GM18858 (cell line): ENCODE measurements at regions not wholly inside any gene's neighbourhood (a gene's known extent, or its start where the extent isn't known, plus 50 kb on each side); places are given as distances from the start of the nearest gene placed in this dataset.

ENCODE experiments used
- ATAC-seq: cut with Tn5 transposase; IDR thresholded peaks from one replicate; pipeline ENCODE4 v1.9.1; 2021; ENCODE audit not compliant: unreplicated experiment

- no peak for ATAC-seq
Observed at GRCh38 chr1:104787866-104788510, 1038.3 kb downstream of the AMY1C start.

GRCh38 chr1:104791030-104791429 lies 1041.3 kb downstream of the AMY1C start:
- ATAC-seq: no peak

- no peak for ATAC-seq
Observed at GRCh38 chr1:104794035-104794434, 1044.3 kb downstream of the AMY1C start.

GRCh38 chr1:104795931-104796330 lies 1046.2 kb downstream of the AMY1C start:
- ATAC-seq: no peak

GRCh38 chr1:104797982-104798381 lies 1048.3 kb downstream of the AMY1C start:
- ATAC-seq: no peak

GRCh38 chr1:104801344-104801743 lies 1051.6 kb downstream of the AMY1C start:
- ATAC-seq: no peak

- no peak for ATAC-seq
Observed at GRCh38 chr1:104804147-104804546, 1054.4 kb downstream of the AMY1C start.

- ATAC-seq: no peak
Observed at GRCh38 chr1:104807590-104807989, 1057.9 kb downstream of the AMY1C start.

GRCh38 chr1:104825401-104825800 lies 1075.7 kb downstream of the AMY1C start:
- no peak for ATAC-seq

GRCh38 chr1:104830534-104830933 lies 1080.8 kb downstream of the AMY1C start:
- no peak for ATAC-seq

GRCh38 chr1:104852151-104852550 lies 1102.5 kb downstream of the AMY1C start:
- no peak for ATAC-seq

- ATAC-seq: no peak
Observed at GRCh38 chr1:104853276-104853675, 1103.6 kb downstream of the AMY1C start.

GRCh38 chr1:104854529-104854928 lies 1104.8 kb downstream of the AMY1C start:
- ATAC-seq: no peak

GRCh38 chr1:104855550-104855949 lies 1105.9 kb downstream of the AMY1C start:
- ATAC-seq: no peak

GRCh38 chr1:104856091-104856490 lies 1106.4 kb downstream of the AMY1C start:
- no peak for ATAC-seq

GRCh38 chr1:104856518-104856917 lies 1106.8 kb downstream of the AMY1C start:
- no peak for ATAC-seq

- ATAC-seq: no peak
Observed at GRCh38 chr1:104868794-104869193, 1119.1 kb downstream of the AMY1C start.

GRCh38 chr1:104874044-104874443 lies 1124.3 kb downstream of the AMY1C start:
- ATAC-seq: peak; percentile 90

- ATAC-seq: no peak
Observed at GRCh38 chr1:104878203-104878909, 1128.7 kb downstream of the AMY1C start.

GRCh38 chr1:104884939-104885338 lies 1135.2 kb downstream of the AMY1C start:
- ATAC-seq: no peak

GRCh38 chr1:104905322-104905721 lies 1155.6 kb downstream of the AMY1C start:
- no peak for ATAC-seq

- no peak for ATAC-seq
Observed at GRCh38 chr1:104906141-104906540, 1156.4 kb downstream of the AMY1C start.

- no peak for ATAC-seq
Observed at GRCh38 chr1:104919188-104919587, 1169.5 kb downstream of the AMY1C start.
